ENCODE measurements at regions not wholly inside any gene's neighbourhood (a gene's known extent, or its start where the extent isn't known, plus 50 kb on each side); places are given as distances from the start of the nearest gene placed in this dataset.

DNA sequence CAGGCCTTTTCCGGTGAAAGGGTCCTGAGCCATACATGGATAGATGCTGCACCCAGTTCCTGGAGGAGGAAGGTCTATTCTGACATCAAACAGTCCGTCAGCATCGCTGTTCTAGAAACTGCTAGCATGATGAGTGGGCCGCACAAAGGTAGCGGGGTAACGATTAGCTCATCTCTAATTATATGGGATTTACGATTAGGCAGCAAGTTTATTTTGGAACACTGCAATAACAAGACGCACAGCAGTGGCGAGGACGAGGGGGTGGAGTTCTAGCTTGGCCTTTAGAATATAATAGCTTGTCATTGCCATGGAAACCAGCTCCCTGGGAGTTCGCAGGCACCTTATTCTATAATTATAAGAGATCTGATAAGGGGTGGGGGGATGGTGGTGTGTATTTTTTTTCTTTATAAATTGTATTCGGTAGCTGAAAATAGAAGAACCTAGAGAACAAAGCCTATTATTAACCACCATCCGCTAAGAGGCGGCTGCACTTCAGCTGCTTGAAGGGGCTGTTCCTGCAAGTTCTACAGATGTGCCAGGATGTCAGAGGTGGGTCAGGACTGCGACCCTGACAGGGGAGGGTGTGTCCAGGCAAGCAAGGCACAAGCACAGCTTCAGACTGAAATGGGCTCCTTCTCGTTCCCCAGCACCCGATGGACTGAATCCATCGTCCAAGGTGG, 311.0 kb downstream of the AGTPBP1 start:
- no peak for DNase-seq (ENCODE audit: low read depth)

DNA sequence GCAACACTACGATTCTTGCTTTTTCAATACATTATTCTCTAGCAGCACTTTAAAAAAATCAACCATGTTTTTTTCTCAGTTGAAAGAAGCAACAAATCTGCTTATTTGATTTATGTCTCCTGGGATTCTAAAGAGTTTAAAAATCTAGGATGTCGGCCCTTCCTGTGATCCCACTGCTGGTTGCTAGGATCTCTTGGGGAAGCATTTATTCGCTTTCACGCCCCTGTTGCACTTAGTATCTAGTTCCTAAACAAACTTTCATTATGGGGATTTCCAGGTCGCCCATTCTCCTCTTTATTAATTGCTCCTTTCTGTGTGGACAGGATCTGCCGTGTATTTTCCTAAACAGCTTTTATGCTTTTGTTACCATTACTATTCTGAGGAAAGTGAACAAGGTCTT, 313.5 kb downstream of the AGTPBP1 start:
- DNase-seq (ENCODE audit: low read depth) = no peak
- no peak overlapping the region for H3K4me3 ChIP-seq (ENCODE audit: control insufficient read depth, low read depth, low read length)
- TF ChIP-seq, protein P1, sequence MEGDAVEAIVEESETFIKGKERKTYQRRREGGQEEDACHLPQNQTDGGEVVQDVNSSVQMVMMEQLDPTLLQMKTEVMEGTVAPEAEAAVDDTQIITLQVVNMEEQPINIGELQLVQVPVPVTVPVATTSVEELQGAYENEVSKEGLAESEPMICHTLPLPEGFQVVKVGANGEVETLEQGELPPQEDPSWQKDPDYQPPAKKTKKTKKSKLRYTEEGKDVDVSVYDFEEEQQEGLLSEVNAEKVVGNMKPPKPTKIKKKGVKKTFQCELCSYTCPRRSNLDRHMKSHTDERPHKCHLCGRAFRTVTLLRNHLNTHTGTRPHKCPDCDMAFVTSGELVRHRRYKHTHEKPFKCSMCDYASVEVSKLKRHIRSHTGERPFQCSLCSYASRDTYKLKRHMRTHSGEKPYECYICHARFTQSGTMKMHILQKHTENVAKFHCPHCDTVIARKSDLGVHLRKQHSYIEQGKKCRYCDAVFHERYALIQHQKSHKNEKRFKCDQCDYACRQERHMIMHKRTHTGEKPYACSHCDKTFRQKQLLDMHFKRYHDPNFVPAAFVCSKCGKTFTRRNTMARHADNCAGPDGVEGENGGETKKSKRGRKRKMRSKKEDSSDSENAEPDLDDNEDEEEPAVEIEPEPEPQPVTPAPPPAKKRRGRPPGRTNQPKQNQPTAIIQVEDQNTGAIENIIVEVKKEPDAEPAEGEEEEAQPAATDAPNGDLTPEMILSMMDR (IDR thresholded peaks at IDR 0.05; ENCODE audit: control insufficient read depth, insufficient read depth, low read depth, low read length, missing control alignments) = no peak

More for the DNA sequence above, 311.0 kb downstream of the AGTPBP1 start:
- TF ChIP-seq, protein P1 (IDR thresholded peaks at IDR 0.05; ENCODE audit: control insufficient read depth, insufficient read depth, low read depth, low read length, missing control alignments) = no peak
- H3K4me3 ChIP-seq (ENCODE audit: control insufficient read depth, low read depth, low read length) = no peak overlapping the region

DNA sequence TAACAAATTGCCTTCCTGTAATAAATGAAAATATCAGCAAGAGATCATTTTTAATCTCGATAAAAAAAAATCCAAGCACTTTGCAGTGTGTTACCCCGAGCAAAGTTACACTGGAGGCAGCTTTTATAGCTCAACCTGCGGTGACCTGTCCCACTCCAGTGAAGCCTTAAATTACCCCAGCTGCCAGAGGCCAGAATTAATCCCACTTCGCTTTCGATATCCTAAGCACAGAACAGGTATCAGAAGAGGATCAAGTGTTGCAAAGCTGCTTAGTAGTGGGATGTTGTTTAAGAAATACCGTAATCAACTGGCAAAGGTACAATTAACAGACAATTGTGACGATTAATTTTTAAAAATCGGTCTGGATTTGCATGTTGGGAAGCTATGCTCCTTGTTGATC, 314.0 kb downstream of the AGTPBP1 start:
- no peak overlapping the region for H3K4me3 ChIP-seq (ENCODE audit: control insufficient read depth, low read depth, low read length)
- TF ChIP-seq, protein P1 (IDR thresholded peaks at IDR 0.05; ENCODE audit: control insufficient read depth, insufficient read depth, low read depth, low read length, missing control alignments) = no peak
- no peak for DNase-seq (ENCODE audit: low read depth)

DNA sequence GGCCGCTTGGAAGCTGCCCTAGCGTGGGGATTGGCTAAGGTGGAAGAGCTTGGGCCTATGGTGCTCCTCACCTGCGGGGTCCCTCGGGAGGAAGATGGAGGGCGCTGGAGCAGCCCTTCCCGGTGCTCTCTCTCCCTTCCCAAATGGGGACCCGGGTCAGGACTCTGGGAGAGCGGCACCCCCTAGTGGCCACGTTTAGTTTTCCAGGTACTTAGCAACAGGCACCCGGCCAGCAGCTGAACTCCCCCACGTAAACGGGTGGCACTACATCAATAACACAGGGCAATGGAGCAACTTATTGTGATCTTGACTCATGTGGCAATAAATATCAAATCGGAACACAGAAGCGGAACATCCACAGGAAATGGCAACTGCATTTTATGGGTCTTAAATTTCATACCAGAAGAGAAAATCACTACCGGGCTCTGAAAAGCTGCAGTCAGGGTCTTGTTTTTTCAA, 316.6 kb downstream of the AGTPBP1 start:
- no peak overlapping the region for H3K4me3 ChIP-seq (ENCODE audit: control insufficient read depth, low read depth, low read length)
- TF ChIP-seq, protein P1 (IDR thresholded peaks at IDR 0.05; ENCODE audit: control insufficient read depth, insufficient read depth, low read depth, low read length, missing control alignments) = peak; percentile 79
- peak; percentile 53 for DNase-seq (ENCODE audit: low read depth)

DNA sequence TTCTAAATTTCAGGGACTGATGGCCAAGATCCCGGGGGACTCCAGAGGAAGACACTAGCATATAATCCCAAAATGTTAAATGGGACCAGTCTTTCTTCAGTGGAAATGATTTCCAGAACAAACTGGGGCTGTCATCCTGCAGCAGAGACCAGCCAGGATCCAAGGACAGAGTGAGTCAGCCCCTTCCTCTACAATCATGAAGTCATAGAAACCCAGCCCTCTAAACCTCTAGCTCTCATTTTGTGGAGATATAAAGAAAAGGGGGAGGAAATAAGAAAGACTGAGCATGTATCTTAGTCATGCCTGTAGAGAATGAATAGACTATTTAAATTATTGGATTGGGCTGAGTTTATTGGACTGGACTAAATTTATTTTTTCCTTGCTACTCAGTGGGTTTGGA, 318.3 kb downstream of the AGTPBP1 start:
- TF ChIP-seq, protein P1 (IDR thresholded peaks at IDR 0.05; ENCODE audit: control insufficient read depth, insufficient read depth, low read depth, low read length, missing control alignments) = no peak
- DNase-seq (ENCODE audit: low read depth) = no peak
- H3K4me3 ChIP-seq (ENCODE audit: control insufficient read depth, low read depth, low read length) = no peak overlapping the region

DNA sequence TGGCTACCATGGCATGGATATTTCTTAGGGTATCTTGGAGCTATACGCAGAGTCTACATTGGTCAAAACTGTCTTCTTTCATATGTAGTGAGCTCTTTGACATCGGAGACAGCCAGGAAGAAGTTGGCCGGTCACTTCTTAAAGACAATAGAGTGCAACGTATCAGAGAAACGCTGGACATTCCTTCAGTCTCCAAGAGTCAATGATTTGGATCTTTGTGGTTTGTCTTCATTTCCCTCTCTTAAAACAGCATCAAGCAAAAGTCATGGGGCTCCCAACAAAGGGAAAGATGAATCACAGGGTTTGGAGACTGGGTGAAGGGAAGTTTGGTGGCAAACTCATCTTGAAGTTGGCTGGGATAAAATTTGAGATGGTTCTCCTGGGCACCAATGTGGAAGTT, 320.1 kb downstream of the AGTPBP1 start:
- TF ChIP-seq, protein P1 (IDR thresholded peaks at IDR 0.05; ENCODE audit: control insufficient read depth, insufficient read depth, low read depth, low read length, missing control alignments) = no peak
- no peak overlapping the region for H3K4me3 ChIP-seq (ENCODE audit: control insufficient read depth, low read depth, low read length)
- no peak for DNase-seq (ENCODE audit: low read depth)

Data from AG09309 (cell line).